ENCODE measurements at regions not wholly inside any gene's neighbourhood (a gene's known extent, or its start where the extent isn't known, plus 50 kb on each side); places are given as distances from the start of the nearest gene placed in this dataset.

DNA sequence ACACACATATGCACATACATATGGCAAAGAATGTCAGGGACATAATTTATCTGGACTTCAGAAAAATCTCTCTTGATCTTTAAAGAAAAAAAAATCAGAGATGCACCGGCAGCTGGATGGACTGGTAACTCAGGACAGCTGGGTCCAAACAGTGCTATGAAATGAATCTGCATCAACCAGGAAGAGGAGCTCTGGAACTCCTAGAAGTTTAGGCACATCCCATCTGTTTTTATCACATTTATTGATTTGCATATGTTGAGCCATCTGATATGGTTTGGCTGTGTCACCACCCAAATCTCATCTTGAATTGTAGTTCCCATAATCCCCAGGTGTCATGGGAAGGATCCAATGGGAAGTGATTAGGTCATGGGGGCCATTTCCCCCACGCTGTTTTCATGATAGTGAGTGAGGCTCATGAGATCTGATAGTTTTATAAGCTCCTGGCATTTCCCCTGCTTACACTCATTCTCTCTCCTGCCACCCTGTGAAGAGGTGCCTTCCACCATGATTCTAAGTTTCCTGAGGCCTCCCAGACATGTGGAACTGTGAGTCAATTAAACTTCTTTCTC, 87.7 kb upstream of the AKIP1 start:
- H3K27ac ChIP-seq: no peak overlapping the region
- no peak for DNase-seq
- H3K27me3 ChIP-seq: no peaks in the 10 kb centered on the region
- ATAC-seq: no peak
- TF ChIP-seq, protein P1, sequence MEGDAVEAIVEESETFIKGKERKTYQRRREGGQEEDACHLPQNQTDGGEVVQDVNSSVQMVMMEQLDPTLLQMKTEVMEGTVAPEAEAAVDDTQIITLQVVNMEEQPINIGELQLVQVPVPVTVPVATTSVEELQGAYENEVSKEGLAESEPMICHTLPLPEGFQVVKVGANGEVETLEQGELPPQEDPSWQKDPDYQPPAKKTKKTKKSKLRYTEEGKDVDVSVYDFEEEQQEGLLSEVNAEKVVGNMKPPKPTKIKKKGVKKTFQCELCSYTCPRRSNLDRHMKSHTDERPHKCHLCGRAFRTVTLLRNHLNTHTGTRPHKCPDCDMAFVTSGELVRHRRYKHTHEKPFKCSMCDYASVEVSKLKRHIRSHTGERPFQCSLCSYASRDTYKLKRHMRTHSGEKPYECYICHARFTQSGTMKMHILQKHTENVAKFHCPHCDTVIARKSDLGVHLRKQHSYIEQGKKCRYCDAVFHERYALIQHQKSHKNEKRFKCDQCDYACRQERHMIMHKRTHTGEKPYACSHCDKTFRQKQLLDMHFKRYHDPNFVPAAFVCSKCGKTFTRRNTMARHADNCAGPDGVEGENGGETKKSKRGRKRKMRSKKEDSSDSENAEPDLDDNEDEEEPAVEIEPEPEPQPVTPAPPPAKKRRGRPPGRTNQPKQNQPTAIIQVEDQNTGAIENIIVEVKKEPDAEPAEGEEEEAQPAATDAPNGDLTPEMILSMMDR (IDR thresholded peaks at IDR 0.05): no peak
- TF ChIP-seq POLR2A (IDR thresholded peaks at IDR 0.05): no peak
- H3K9me3 ChIP-seq: no peaks in the 10 kb centered on the region
- intact Hi-C loops (cut with DNase I): no loop called here
- H3K4me3 ChIP-seq: no peak overlapping the region
- peaks cover 0 to 19% (median 3%) of the 10 kb centered on the region in 12 donors for H3K4me1 ChIP-seq
- peaks cover 0 to 5% (median 0%) of the 10 kb centered on the region in 9 donors for H3K36me3 ChIP-seq
- WGBS, 4 donors: 59 to 82% (median 63%) methylated on average over 2 of the region's 2 CpGs

DNA sequence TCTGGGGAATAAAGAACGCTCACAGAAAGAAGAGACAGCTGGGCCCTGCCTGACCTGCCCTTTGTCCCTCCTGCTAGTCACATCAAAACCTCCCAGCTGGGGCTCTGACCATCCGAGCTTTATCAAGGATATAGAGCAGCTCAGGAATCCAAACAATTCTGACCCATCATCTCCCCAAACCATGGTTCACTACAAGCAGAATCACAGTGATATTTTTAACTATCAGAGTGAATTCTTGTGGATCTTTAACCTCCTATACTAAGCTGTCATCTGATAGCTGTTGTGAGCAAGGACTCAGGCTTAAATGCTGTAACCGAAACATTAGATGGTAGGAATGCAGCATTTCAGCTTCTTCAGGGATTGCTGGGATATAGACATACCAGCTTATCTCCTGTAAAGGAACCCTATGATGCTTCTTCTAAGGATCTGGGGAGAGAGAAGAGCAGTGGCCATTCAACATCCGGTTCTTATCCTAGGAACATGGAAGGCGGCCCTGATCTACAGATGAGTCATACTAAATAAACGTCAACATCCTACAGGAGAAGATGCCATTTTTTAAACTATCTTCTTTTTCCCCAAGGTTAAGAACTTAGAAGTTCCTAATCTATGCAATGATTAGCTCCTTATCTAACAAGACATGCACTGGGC, 84.7 kb upstream of the AKIP1 start:
- intact Hi-C loops (cut with DNase I): no loop called here
- H3K4me1 ChIP-seq: peaks cover 0 to 20% (median 3%) of the 10 kb centered on the region in 12 donors
- no peak for TF ChIP-seq POLR2A (IDR thresholded peaks at IDR 0.05)
- TF ChIP-seq, protein P1 (IDR thresholded peaks at IDR 0.05): no peak
- DNase-seq (peak in 1 of 5 donors; percentile 54), ATAC-seq (peak; percentile 4 to 70 (median 31))
- H3K9me3 ChIP-seq: no peaks in the 10 kb centered on the region
- 61 to 66% (median 66%) methylated on average over 6 of the region's 6 CpGs for WGBS, 4 donors
- H3K36me3 ChIP-seq: peaks cover 0 to 13% (median 0%) of the 10 kb centered on the region in 9 donors
- no peaks in the 10 kb centered on the region for H3K27me3 ChIP-seq
- H3K4me3 ChIP-seq: no peak overlapping the region
- H3K27ac ChIP-seq: peak overlapping the region in 8 of 12 donors; percentile 10 to 61 (median 41)

DNA sequence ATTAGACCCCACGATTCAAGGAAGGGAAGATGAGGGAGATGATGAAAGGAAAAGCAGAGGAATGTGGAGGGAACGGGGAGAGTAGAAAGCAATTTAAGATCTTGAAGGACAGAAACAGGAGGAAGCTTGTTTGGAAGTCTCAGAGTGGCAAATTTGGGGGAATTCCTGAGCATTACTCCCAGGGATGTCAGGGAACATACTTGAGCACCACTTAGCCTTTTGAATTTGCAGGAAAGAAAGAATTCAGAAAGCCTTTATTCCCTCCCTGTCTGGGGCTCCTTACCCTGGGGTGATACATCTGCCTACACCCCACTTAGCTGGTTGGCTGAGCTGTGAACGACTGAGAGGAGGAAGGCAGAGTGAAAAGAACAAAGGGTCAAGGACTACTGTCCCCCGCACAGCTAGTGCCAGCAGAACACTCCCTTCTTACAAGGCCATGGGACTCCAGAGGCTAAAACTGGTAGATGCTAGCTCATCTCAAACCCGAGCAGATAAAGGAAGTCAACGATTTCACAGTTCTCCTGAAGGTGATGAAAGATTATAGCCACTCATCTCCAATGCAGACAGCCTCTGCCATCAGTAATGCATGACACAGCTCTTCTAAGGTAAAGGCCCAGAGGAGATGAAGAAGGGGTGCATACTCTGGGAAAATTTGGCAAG, 84.0 kb upstream of the AKIP1 start:
- intact Hi-C loops (cut with DNase I): no loop called here
- Histone ChIP-seq H3K9me3 (no peaks in the 10 kb centered on the region), H3K36me3 (peaks cover 0 to 13% (median 0%) of the 10 kb centered on the region in 9 donors), H3K4me3 (no peak overlapping the region), H3K27me3 (no peaks in the 10 kb centered on the region), H3K4me1 (peaks cover 0 to 20% (median 3%) of the 10 kb centered on the region in 12 donors), H3K27ac (peak overlapping the region in 7 of 12 donors; percentile 10 to 61 (median 35))
- WGBS, 4 donors: 55 to 66% (median 61%) methylated on average over 6 of the region's 6 CpGs
- TF ChIP-seq POLR2A (IDR thresholded peaks at IDR 0.05): no peak
- TF ChIP-seq, protein P1 (IDR thresholded peaks at IDR 0.05): no peak
- DNase-seq (no peak), ATAC-seq (no peak)

DNA sequence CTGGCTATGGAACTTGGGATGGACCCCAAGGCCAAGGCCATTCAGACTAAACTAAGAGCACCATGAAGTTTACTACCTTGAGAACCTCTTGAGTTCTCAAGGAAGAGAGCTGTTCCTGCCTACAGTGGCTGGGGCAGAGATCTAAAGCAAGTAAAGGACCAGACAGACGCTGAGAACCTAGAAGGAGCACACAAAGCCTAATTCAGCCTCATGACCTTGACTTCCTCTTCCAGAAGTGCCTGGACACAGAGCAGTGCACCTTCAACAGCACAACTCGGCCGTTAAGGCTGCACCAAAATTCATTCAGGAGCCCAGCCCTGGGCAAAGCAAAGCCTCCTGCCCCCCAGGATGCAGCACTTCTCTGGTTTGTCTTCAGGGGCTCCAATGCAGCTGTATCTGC, 82.9 kb upstream of the AKIP1 start:
- ATAC-seq: no peak
- H3K36me3 ChIP-seq: peaks cover 0 to 13% (median 0%) of the 10 kb centered on the region in 9 donors

More for the DNA sequence above, 82.9 kb upstream of the AKIP1 start:
- 78 to 93% (median 88%) methylated on average over 3 of the region's 3 CpGs for WGBS, 4 donors
- no peaks in the 10 kb centered on the region for H3K27me3 ChIP-seq
- H3K4me3 ChIP-seq: no peak overlapping the region
- H3K27ac ChIP-seq: no peak overlapping the region
- TF ChIP-seq, protein P1 (IDR thresholded peaks at IDR 0.05): no peak
- no peak for TF ChIP-seq POLR2A (IDR thresholded peaks at IDR 0.05)
- H3K4me1 ChIP-seq: peaks cover 0 to 30% (median 10%) of the 10 kb centered on the region in 12 donors
- no peak for DNase-seq
- H3K9me3 ChIP-seq: no peaks in the 10 kb centered on the region
- intact Hi-C loops (cut with DNase I): no loop called here

Measured in heart left ventricle (tissue), 16 donors.